Right lobe of liver (tissue), 4 donors: ENCODE measurements at regions not wholly inside any gene's neighbourhood (a gene's known extent, or its start where the extent isn't known, plus 50 kb on each side); places are given as distances from the start of the nearest gene placed in this dataset.

Source experiments
- CTCF ChIP-seq, 4 donors: fragments of 200-600 bp in 3 of 4; fragments of 450-650 bp in 1 of 4; IDR thresholded peaks; one replicate each; pipeline versions ENCODE4 v1.5.1 to v1.8.0; 2016 to 2022; ENCODE audit warnings: antibody characterized with exemption in 4 of 4, mild to moderate bottlenecking in 2 of 4
- POLR2A ChIP-seq: fragments of 450-650 bp; IDR thresholded peaks from one replicate; pipeline ENCODE4 v1.6.1; 2017; ENCODE audit warnings: antibody characterized with exemption, mild to moderate bottlenecking
- donor health status: DM: no; HTN: no; CAD: no.
- donor health status: DM: no; HTN: no; CAD: no.
- donor health status: DM: no; HTN: yes; CAD: no.

- TF ChIP-seq CTCF (IDR thresholded peaks at IDR 0.05) (no peak), POLR2A (no peak)
Observed at GRCh38 chr5:3323144-3323543, 272.5 kb upstream of the IRX1 start.
